Lower leg skin (tissue), 3 donors: ENCODE measurements at regions not wholly inside any gene's neighbourhood (a gene's known extent, or its start where the extent isn't known, plus 50 kb on each side); places are given as distances from the start of the nearest gene placed in this dataset.

ENCODE experiments used
- CTCF ChIP-seq, 3 donors: fragments of 450-650 bp; IDR thresholded peaks; one replicate each; pipeline ENCODE4 v1.5.1; 2016; ENCODE audit warnings: antibody characterized with exemption in 3 of 3, mild to moderate bottlenecking in 3 of 3, moderate library complexity in 2 of 3
- POLR2A ChIP-seq, 2 donors: fragments of 450-650 bp; IDR thresholded peaks; one replicate each; pipeline ENCODE4 v1.6.1; 2016 to 2017; ENCODE audit warnings: antibody characterized with exemption in 2 of 2, mild to moderate bottlenecking in 1 of 2, moderate library complexity in 1 of 2

- no peak for TF ChIP-seq CTCF (IDR thresholded peaks at IDR 0.05)
- no peak for TF ChIP-seq POLR2A (IDR thresholded peaks at IDR 0.05)
Measured at GRCh38 chr5:99099691-99100090, 170.9 kb upstream of the CHD1 start.
